WI38 (cell line): ENCODE measurements at regions not wholly inside any gene's neighbourhood (a gene's known extent, or its start where the extent isn't known, plus 50 kb on each side); places are given as distances from the start of the nearest gene placed in this dataset.

Experiments
- H3K4me3 ChIP-seq: 2 replicates; pipeline ENCODE4 v1.5.1; 2011; ENCODE audit warnings: low read depth, mild to moderate bottlenecking, control low read depth, low read length
- CTCF ChIP-seq: IDR thresholded peaks from 2 replicates; pipeline ENCODE4 v1.5.1; 2012; ENCODE audit warnings: low read depth, mild to moderate bottlenecking, control low read depth, low read length

GRCh38 chr18:22847392-22847791, 85.7 kb upstream of the RBBP8 start:
- TF ChIP-seq CTCF: no peak
- no peak overlapping the region for H3K4me3 ChIP-seq

- no peak overlapping the region for H3K4me3 ChIP-seq
- no peak for TF ChIP-seq CTCF
These were observed 85.2 kb upstream of the RBBP8 start for GRCh38 chr18:22847867-22848451.

- no peak for TF ChIP-seq CTCF
- no peak overlapping the region for H3K4me3 ChIP-seq
These were observed 84.5 kb upstream of the RBBP8 start for GRCh38 chr18:22848615-22849014.

GRCh38 chr18:22856870-22857269, 76.3 kb upstream of the RBBP8 start:
- no peak for TF ChIP-seq CTCF
- no peak overlapping the region for H3K4me3 ChIP-seq

GRCh38 chr18:22858121-22858520, 75.0 kb upstream of the RBBP8 start:
- no peak overlapping the region for H3K4me3 ChIP-seq
- no peak for TF ChIP-seq CTCF

GRCh38 chr18:22860807-22861206, 72.3 kb upstream of the RBBP8 start:
- TF ChIP-seq CTCF: no peak
- no peak overlapping the region for H3K4me3 ChIP-seq

GRCh38 chr18:22865354-22866116, 67.6 kb upstream of the RBBP8 start:
- no peak for TF ChIP-seq CTCF
- H3K4me3 ChIP-seq: no peak overlapping the region
